Activated T-cell treated with anti-CD3 and anti-CD28 coated beads, Interleukin-2, amount 50 U/mL, for 24 hours (primary cell): ENCODE measurements at regions not wholly inside any gene's neighbourhood (a gene's known extent, or its start where the extent isn't known, plus 50 kb on each side); places are given as distances from the start of the nearest gene placed in this dataset.

ENCODE experiments used
- DNase-seq: peaks from one replicate; pipeline ENCODE4 v3.0.0-alpha.2; 2020
- H3K27ac Mint-ChIP-seq: 2 replicates; pipeline ENCODE4 v1.8.0; 2020; ENCODE audit warnings: mild to moderate bottlenecking, mixed read lengths
- H3K27me3 Mint-ChIP-seq: 2 replicates; pipeline ENCODE4 v1.8.0; 2020; ENCODE audit warnings: mixed read lengths
- H3K36me3 Mint-ChIP-seq: 2 replicates; pipeline ENCODE4 v1.8.0; 2020; ENCODE audit warnings: low read depth, mixed read lengths
- H3K4me1 Mint-ChIP-seq: 2 replicates; pipeline ENCODE4 v1.8.0; 2020; ENCODE audit warnings: low read depth, mixed read lengths
- H3K4me3 Mint-ChIP-seq: 2 replicates; pipeline ENCODE4 v1.8.0; 2020; ENCODE audit warnings: mild to moderate bottlenecking, moderate library complexity, mixed read lengths
- H3K9me3 Mint-ChIP-seq: 2 replicates; pipeline ENCODE4 v1.8.0; 2020; ENCODE audit warnings: mixed read lengths

GRCh38 chr13:110773480-110773879, 60.0 kb downstream of the ING1 start:
- Mint-ChIP-seq H3K4me1 (no peaks in the 10 kb centered on the region), H3K27ac (no peak overlapping the region), H3K9me3 (no peaks in the 10 kb centered on the region), H3K36me3 (no peaks in the 10 kb centered on the region), H3K27me3 (peaks cover 7% of the 10 kb centered on the region), H3K4me3 (no peak overlapping the region)
- DNase-seq: no peak

- DNase-seq: no peak
- Mint-ChIP-seq H3K4me1 (no peaks in the 10 kb centered on the region), H3K27me3 (peaks cover 7% of the 10 kb centered on the region), H3K36me3 (no peaks in the 10 kb centered on the region), H3K27ac (no peak overlapping the region), H3K9me3 (no peaks in the 10 kb centered on the region), H3K4me3 (no peak overlapping the region)
These were observed 60.6 kb downstream of the ING1 start for GRCh38 chr13:110774051-110774450.

DNA sequence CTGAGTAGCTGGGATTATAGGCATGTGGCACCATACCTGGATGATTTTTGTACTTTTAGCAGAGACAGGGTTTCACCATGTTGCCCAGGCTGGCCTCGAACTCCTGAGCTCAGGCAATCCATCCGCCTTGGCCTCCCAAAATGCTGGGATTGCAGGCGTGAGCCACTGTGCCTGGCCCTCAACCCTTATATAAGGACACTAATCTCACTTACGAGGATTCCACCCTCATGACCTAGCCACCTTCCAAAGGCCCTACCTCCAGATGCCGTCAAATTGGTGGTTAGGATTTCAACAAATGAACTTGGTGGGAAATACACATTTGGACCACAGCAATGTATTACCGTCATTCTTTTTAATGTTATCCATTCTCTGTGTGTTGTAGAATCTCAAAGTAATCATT, 61.0 kb downstream of the ING1 start:
- H3K27ac Mint-ChIP-seq: no peak overlapping the region
- DNase-seq: no peak
- no peaks in the 10 kb centered on the region for H3K9me3 Mint-ChIP-seq
- H3K4me1 Mint-ChIP-seq: no peaks in the 10 kb centered on the region
- H3K36me3 Mint-ChIP-seq: no peaks in the 10 kb centered on the region
- H3K27me3 Mint-ChIP-seq: peaks cover 7% of the 10 kb centered on the region
- no peak overlapping the region for H3K4me3 Mint-ChIP-seq

GRCh38 chr13:110775576-110775975, 62.1 kb downstream of the ING1 start:
- no peak for DNase-seq
- Mint-ChIP-seq H3K27ac (no peak overlapping the region), H3K4me1 (no peaks in the 10 kb centered on the region), H3K4me3 (no peak overlapping the region), H3K36me3 (no peaks in the 10 kb centered on the region), H3K27me3 (peaks cover 7% of the 10 kb centered on the region), H3K9me3 (no peaks in the 10 kb centered on the region)

DNA sequence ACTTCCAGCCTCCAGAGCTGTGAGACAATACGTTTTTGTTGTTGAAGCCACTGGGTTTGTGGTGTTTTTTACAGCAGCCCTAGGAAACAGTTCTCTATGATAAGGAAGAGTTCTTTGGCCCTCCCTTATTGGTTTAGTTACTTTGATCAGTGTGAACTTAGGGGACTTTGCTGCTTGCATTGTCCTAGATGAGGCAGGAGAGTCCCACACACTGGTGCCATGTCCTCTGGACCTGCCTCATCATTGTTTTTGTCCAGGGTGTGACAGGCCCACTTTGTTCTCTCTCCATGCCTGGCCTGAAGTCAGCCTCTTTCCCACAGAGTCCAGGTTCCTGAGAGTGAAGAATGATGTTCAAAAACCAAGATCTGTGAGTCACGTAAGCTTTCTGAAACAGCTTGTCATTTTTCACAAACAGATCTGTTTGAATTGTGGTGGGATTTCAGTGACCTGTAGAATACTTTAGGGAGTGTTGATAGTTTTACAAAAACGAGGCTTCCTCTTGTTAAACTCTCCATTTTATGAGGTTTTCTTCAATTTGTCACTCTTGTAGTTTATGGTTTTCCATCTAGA, 63.8 kb downstream of the ING1 start:
- H3K27me3 Mint-ChIP-seq: peaks cover 7% of the 10 kb centered on the region
- no peak overlapping the region for H3K27ac Mint-ChIP-seq
- no peak overlapping the region for H3K4me3 Mint-ChIP-seq
- DNase-seq: no peak
- no peaks in the 10 kb centered on the region for H3K36me3 Mint-ChIP-seq
- no peaks in the 10 kb centered on the region for H3K4me1 Mint-ChIP-seq
- H3K9me3 Mint-ChIP-seq: peaks cover 3% of the 10 kb centered on the region

DNA sequence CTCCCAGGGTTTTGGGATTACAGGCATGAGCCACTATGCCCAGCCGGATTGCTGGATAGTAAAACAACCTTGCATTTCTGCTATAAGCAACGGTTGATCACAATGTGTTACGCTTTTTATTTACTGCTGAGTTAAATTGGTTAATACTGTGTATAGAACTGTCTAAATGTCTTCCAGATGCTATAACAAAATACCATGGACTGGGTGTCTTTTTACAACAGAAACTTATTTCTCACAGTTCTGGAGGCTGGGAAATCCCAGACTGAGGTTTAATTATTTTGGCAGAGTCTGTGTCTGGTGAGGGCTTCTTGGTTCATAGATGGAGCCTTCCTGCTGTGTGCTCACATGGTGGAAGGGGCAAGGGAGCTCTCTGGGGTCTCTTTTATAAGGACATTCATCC, 65.5 kb downstream of the ING1 start:
- Mint-ChIP-seq H3K4me3 (no peak overlapping the region), H3K36me3 (no peaks in the 10 kb centered on the region), H3K27ac (no peak overlapping the region), H3K9me3 (peaks cover 10% of the 10 kb centered on the region), H3K4me1 (no peaks in the 10 kb centered on the region), H3K27me3 (peaks cover 13% of the 10 kb centered on the region)
- DNase-seq: no peak

- no peaks in the 10 kb centered on the region for H3K36me3 Mint-ChIP-seq
- H3K27me3 Mint-ChIP-seq: peaks cover 14% of the 10 kb centered on the region
- no peaks in the 10 kb centered on the region for H3K4me1 Mint-ChIP-seq
- H3K27ac Mint-ChIP-seq: no peak overlapping the region
- peaks cover 10% of the 10 kb centered on the region for H3K9me3 Mint-ChIP-seq
- no peak overlapping the region for H3K4me3 Mint-ChIP-seq
- DNase-seq: no peak
These were observed 66.9 kb downstream of the ING1 start for GRCh38 chr13:110780422-110780821.

- Mint-ChIP-seq H3K27ac (no peak overlapping the region), H3K4me1 (no peaks in the 10 kb centered on the region), H3K4me3 (no peak overlapping the region), H3K9me3 (peaks cover 10% of the 10 kb centered on the region), H3K27me3 (peaks cover 18% of the 10 kb centered on the region), H3K36me3 (no peaks in the 10 kb centered on the region)
- DNase-seq: no peak
These were observed 68.7 kb downstream of the ING1 start for GRCh38 chr13:110782185-110782584.

DNA sequence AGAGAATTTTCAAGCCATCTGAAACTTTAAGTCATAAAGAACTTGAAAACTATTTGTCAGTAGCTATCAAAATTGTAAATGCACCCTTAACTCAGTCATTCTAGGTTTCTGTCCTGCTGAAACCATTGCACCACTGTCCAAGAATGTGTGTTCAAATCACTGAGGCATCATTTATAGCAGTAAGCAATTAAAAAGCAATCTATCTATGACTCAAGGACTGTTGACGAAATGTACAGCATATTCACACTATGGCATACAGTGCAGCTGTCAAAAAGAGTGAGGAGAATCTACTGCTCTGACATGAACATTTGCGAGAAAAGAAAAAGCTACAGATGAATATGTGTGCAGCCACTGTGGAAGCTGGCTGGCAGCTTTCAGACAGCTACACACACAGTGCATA, 71.2 kb downstream of the ING1 start:
- no peak for DNase-seq

GRCh38 chr13:110788778-110789177, 75.3 kb downstream of the ING1 start:
- Mint-ChIP-seq H3K4me1 (no peaks in the 10 kb centered on the region), H3K36me3 (no peaks in the 10 kb centered on the region)

More for the DNA sequence above, 71.2 kb downstream of the ING1 start:
- Mint-ChIP-seq H3K4me3 (no peak overlapping the region), H3K27ac (no peak overlapping the region), H3K4me1 (no peaks in the 10 kb centered on the region), H3K27me3 (peaks cover 24% of the 10 kb centered on the region), H3K36me3 (no peaks in the 10 kb centered on the region), H3K9me3 (peaks cover 10% of the 10 kb centered on the region)

GRCh38 chr13:110789871-110790270, 76.4 kb downstream of the ING1 start:
- Mint-ChIP-seq H3K36me3 (no peaks in the 10 kb centered on the region), H3K4me3 (no peak overlapping the region), H3K9me3 (peaks cover 22% of the 10 kb centered on the region), H3K27ac (no peak overlapping the region), H3K27me3 (peaks cover 12% of the 10 kb centered on the region), H3K4me1 (no peaks in the 10 kb centered on the region)
- no peak for DNase-seq

More at GRCh38 chr13:110788778-110789177, 75.3 kb downstream of the ING1 start:
- Mint-ChIP-seq H3K4me3 (no peak overlapping the region), H3K27me3 (peaks cover 12% of the 10 kb centered on the region), H3K9me3 (peaks cover 19% of the 10 kb centered on the region), H3K27ac (no peak overlapping the region)
- no peak for DNase-seq

- Mint-ChIP-seq H3K4me1 (no peaks in the 10 kb centered on the region), H3K4me3 (no peak overlapping the region), H3K27me3 (peaks cover 12% of the 10 kb centered on the region), H3K27ac (no peak overlapping the region), H3K9me3 (peaks cover 23% of the 10 kb centered on the region), H3K36me3 (no peaks in the 10 kb centered on the region)
- DNase-seq: no peak
These were observed 76.9 kb downstream of the ING1 start for GRCh38 chr13:110790371-110790770.

GRCh38 chr13:110794209-110794608, 80.7 kb downstream of the ING1 start:
- peaks cover 28% of the 10 kb centered on the region for H3K27me3 Mint-ChIP-seq
- no peak for DNase-seq
- no peak overlapping the region for H3K4me3 Mint-ChIP-seq
- no peaks in the 10 kb centered on the region for H3K4me1 Mint-ChIP-seq
- peaks cover 23% of the 10 kb centered on the region for H3K9me3 Mint-ChIP-seq
- H3K36me3 Mint-ChIP-seq: no peaks in the 10 kb centered on the region
- no peak overlapping the region for H3K27ac Mint-ChIP-seq

DNA sequence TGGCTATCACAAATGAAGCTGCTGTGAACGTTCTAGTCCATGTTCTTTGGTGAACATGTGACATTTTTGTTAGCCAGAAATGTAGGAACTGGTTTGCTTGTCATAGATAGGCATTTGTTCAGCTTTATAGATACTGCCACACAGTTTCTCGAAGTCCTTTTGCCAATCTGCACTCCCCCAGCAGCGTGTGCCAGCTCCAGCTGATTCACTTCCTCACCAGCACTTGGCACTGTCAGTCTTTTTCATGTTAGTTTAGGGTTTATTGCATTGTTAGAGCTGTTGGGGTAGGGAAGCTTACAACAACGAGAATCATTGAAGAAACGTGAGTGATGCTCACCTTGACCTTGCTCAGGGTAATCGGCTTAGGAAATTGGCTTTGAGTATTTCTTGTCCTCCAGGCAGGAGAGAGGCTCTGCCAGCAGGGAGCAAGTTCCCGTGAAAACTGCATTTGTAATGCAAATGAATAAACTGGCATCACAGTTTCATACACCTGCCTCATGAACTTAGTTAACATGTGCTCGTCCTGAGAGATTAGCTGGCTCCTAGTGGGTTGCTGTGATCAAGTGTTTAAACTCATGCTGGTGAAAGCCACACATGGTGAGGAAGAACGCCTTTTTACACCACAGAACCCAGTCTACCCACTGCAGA, 83.9 kb downstream of the ING1 start:
- Mint-ChIP-seq H3K27ac (no peak overlapping the region), H3K4me1 (peaks cover 7% of the 10 kb centered on the region), H3K9me3 (peaks cover 7% of the 10 kb centered on the region), H3K27me3 (peaks cover 58% of the 10 kb centered on the region), H3K36me3 (no peaks in the 10 kb centered on the region), H3K4me3 (no peak overlapping the region)
- no peak for DNase-seq

GRCh38 chr13:110798081-110798994, 84.8 kb downstream of the ING1 start:
- H3K4me3 Mint-ChIP-seq: no peak overlapping the region

More at GRCh38 chr13:110798081-110798994, 84.8 kb downstream of the ING1 start:
- Mint-ChIP-seq H3K27me3 (peaks cover 63% of the 10 kb centered on the region), H3K9me3 (peaks cover 4% of the 10 kb centered on the region), H3K27ac (no peak overlapping the region), H3K4me1 (peaks cover 7% of the 10 kb centered on the region), H3K36me3 (no peaks in the 10 kb centered on the region)
- DNase-seq: no peak
